ENCODE measurements at regions not wholly inside any gene's neighbourhood (a gene's known extent, or its start where the extent isn't known, plus 50 kb on each side); places are given as distances from the start of the nearest gene placed in this dataset.

DNA sequence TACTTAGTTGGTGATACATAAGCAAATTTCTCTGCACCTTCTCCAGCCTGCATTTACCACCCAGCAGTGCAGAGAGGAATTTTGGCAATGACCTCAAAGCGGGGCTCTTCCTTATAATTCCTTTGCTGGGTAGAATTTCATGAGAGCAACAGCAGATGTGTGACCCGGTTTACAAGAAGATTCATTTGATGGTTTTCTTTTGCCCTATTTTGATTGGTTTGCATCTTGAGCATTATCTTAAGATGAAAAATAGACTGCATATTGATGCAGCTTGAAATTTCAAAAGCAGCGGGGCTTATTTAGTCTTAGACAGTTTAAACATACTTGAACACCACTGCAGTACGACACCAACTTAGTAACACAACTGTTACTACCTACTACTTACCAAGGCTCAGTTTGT, 378.9 kb downstream of the TTLL7 start:
- TF ChIP-seq, protein P1, sequence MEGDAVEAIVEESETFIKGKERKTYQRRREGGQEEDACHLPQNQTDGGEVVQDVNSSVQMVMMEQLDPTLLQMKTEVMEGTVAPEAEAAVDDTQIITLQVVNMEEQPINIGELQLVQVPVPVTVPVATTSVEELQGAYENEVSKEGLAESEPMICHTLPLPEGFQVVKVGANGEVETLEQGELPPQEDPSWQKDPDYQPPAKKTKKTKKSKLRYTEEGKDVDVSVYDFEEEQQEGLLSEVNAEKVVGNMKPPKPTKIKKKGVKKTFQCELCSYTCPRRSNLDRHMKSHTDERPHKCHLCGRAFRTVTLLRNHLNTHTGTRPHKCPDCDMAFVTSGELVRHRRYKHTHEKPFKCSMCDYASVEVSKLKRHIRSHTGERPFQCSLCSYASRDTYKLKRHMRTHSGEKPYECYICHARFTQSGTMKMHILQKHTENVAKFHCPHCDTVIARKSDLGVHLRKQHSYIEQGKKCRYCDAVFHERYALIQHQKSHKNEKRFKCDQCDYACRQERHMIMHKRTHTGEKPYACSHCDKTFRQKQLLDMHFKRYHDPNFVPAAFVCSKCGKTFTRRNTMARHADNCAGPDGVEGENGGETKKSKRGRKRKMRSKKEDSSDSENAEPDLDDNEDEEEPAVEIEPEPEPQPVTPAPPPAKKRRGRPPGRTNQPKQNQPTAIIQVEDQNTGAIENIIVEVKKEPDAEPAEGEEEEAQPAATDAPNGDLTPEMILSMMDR (IDR thresholded peaks at IDR 0.05): no peak
- TF ChIP-seq POLR2A (IDR thresholded peaks at IDR 0.05): no peak
